ENCODE measurements at regions not wholly inside any gene's neighbourhood (a gene's known extent, or its start where the extent isn't known, plus 50 kb on each side); places are given as distances from the start of the nearest gene placed in this dataset.

- H3K4me1 Mint-ChIP-seq (ENCODE audit: low read depth) = no peaks in the 10 kb centered on the region
- no peak for DNase-seq (ENCODE audit: low spot score)
- no peak overlapping the region for H3K27ac Mint-ChIP-seq
- peaks cover 6% of the 10 kb centered on the region for H3K27me3 Mint-ChIP-seq (ENCODE audit: low read depth)
- H3K4me3 Mint-ChIP-seq = no peak overlapping the region
- H3K36me3 Mint-ChIP-seq (ENCODE audit: low read depth) = no peaks in the 10 kb centered on the region
- H3K9me3 Mint-ChIP-seq = no peaks in the 10 kb centered on the region
Observed at GRCh38 chr14:55891692-55892091, 226.5 kb upstream of the PELI2 start.

- no peaks in the 10 kb centered on the region for H3K4me1 Mint-ChIP-seq (ENCODE audit: low read depth)
- no peak for DNase-seq (ENCODE audit: low spot score)
- H3K27ac Mint-ChIP-seq = no peak overlapping the region
- H3K4me3 Mint-ChIP-seq = no peak overlapping the region
- peaks cover 4% of the 10 kb centered on the region for H3K27me3 Mint-ChIP-seq (ENCODE audit: low read depth)
- no peaks in the 10 kb centered on the region for H3K9me3 Mint-ChIP-seq
- no peaks in the 10 kb centered on the region for H3K36me3 Mint-ChIP-seq (ENCODE audit: low read depth)
Observed at GRCh38 chr14:55892906-55893305, 225.3 kb upstream of the PELI2 start.

- DNase-seq (ENCODE audit: low spot score) = no peak
Observed at GRCh38 chr14:55893705-55894104, 224.5 kb upstream of the PELI2 start.

DNA sequence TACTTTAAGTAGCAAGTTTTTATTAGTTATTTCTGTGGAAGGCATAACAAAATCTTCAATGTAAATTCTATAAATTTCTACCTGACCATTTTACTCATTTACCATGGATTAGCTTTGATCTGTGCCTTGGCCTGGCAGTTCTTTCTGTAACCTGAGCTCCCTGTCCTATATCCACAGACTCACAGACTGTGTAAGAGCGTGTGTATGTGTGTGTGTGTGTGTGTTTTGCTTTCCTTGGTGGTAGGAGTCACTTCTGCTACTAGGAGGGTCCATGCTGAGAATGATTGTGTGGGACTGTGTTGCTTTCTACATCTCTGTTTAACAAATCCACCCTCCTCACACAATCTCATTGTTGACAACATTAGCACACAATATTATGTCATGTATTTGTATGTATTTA, 221.2 kb upstream of the PELI2 start:
- no peak for DNase-seq (ENCODE audit: low spot score)
- Mint-ChIP-seq H3K36me3 (ENCODE audit: low read depth) (no peaks in the 10 kb centered on the region), H3K4me1 (ENCODE audit: low read depth) (no peaks in the 10 kb centered on the region), H3K27me3 (ENCODE audit: low read depth) (peaks cover 6% of the 10 kb centered on the region), H3K4me3 (no peak overlapping the region), H3K27ac (no peak overlapping the region), H3K9me3 (no peaks in the 10 kb centered on the region)

More at GRCh38 chr14:55893705-55894104, 224.5 kb upstream of the PELI2 start:
- no peak overlapping the region for H3K4me3 Mint-ChIP-seq
- H3K27me3 Mint-ChIP-seq (ENCODE audit: low read depth) = peaks cover 4% of the 10 kb centered on the region
- no peaks in the 10 kb centered on the region for H3K36me3 Mint-ChIP-seq (ENCODE audit: low read depth)
- H3K27ac Mint-ChIP-seq = no peak overlapping the region
- no peaks in the 10 kb centered on the region for H3K9me3 Mint-ChIP-seq
- no peaks in the 10 kb centered on the region for H3K4me1 Mint-ChIP-seq (ENCODE audit: low read depth)

DNA sequence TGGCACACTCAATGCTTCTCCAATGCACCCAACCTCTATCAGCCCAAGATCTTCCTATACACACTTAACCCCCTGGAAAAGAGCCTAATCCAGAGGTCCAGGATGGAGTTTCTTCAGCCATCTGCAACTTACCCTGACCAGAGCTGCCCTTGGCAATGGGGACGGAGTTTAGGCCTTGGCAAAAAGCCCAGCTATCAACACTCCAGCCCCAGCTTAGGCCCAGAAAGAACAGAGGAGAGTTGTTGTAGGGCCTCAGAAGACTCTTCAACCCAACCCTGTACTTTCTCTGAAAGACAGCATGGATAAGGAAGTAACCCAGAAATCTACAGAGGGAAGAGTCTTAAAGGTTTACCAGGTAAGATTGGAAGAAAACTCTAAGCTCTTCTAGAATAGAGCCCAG, 219.3 kb upstream of the PELI2 start:
- Mint-ChIP-seq H3K27ac (no peak overlapping the region), H3K4me3 (no peak overlapping the region), H3K4me1 (ENCODE audit: low read depth) (no peaks in the 10 kb centered on the region), H3K9me3 (no peaks in the 10 kb centered on the region), H3K27me3 (ENCODE audit: low read depth) (peaks cover 3% of the 10 kb centered on the region), H3K36me3 (ENCODE audit: low read depth) (no peaks in the 10 kb centered on the region)
- DNase-seq (ENCODE audit: low spot score) = no peak

GRCh38 chr14:55899531-55899930, 218.7 kb upstream of the PELI2 start:
- no peaks in the 10 kb centered on the region for H3K9me3 Mint-ChIP-seq
- H3K27me3 Mint-ChIP-seq (ENCODE audit: low read depth) = peaks cover 3% of the 10 kb centered on the region
- H3K27ac Mint-ChIP-seq = no peak overlapping the region
- no peaks in the 10 kb centered on the region for H3K4me1 Mint-ChIP-seq (ENCODE audit: low read depth)
- no peaks in the 10 kb centered on the region for H3K36me3 Mint-ChIP-seq (ENCODE audit: low read depth)
- DNase-seq (ENCODE audit: low spot score) = no peak
- no peak overlapping the region for H3K4me3 Mint-ChIP-seq

GRCh38 chr14:55900749-55901148, 217.5 kb upstream of the PELI2 start:
- H3K27me3 Mint-ChIP-seq (ENCODE audit: low read depth) = peaks cover 3% of the 10 kb centered on the region
- H3K27ac Mint-ChIP-seq = no peak overlapping the region
- H3K4me1 Mint-ChIP-seq (ENCODE audit: low read depth) = no peaks in the 10 kb centered on the region
- DNase-seq (ENCODE audit: low spot score) = no peak
- H3K36me3 Mint-ChIP-seq (ENCODE audit: low read depth) = no peaks in the 10 kb centered on the region
- H3K4me3 Mint-ChIP-seq = no peak overlapping the region
- H3K9me3 Mint-ChIP-seq = no peaks in the 10 kb centered on the region

GRCh38 chr14:55901291-55901690, 216.9 kb upstream of the PELI2 start:
- Mint-ChIP-seq H3K27me3 (ENCODE audit: low read depth) (peaks cover 3% of the 10 kb centered on the region), H3K4me3 (no peak overlapping the region), H3K36me3 (ENCODE audit: low read depth) (no peaks in the 10 kb centered on the region), H3K27ac (no peak overlapping the region), H3K4me1 (ENCODE audit: low read depth) (no peaks in the 10 kb centered on the region), H3K9me3 (no peaks in the 10 kb centered on the region)
- DNase-seq (ENCODE audit: low spot score) = no peak

DNA sequence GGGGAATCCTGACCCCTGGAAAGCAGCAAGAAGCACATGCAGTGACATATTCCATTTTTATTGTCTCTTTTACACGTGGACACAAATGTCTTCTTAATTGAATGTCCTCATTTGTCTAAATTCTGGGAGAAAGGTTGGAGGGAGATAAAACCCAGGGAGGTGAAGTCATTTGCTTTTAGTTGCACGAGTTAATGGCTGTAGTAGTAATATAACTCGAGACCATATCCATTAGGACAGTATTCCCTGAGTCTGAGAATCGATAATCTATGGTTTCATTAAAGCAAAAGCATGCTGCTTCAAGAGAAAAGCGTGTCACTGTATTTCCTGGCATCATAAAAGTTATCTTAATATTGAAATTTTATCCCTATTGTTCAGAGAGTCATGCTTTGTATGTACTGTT, 216.0 kb upstream of the PELI2 start:
- Mint-ChIP-seq H3K4me1 (ENCODE audit: low read depth) (no peaks in the 10 kb centered on the region), H3K9me3 (no peaks in the 10 kb centered on the region), H3K27me3 (ENCODE audit: low read depth) (peaks cover 3% of the 10 kb centered on the region), H3K36me3 (ENCODE audit: low read depth) (no peaks in the 10 kb centered on the region), H3K27ac (no peak overlapping the region), H3K4me3 (no peak overlapping the region)
- no peak for DNase-seq (ENCODE audit: low spot score)

DNA sequence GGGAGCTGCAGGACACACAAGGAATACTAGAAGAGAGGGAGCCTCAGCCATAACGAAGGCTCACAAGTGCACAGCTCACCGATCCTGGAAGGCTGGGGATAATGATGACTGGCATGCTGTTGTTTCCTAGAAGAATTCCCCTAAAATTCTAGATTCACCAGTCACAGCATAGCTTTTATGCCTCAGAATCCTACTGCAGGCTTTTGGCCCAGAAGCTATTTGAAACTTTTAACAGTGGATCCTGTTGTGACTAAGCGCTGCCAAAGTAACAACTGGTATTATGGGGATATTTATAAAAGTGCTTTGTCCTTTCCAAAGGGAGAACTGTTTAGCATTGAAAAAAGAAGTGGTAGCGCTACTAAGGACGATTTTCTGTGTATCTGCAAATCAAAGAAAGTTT, 214.1 kb upstream of the PELI2 start:
- Mint-ChIP-seq H3K27me3 (ENCODE audit: low read depth) (peaks cover 3% of the 10 kb centered on the region), H3K4me3 (no peak overlapping the region), H3K27ac (no peak overlapping the region)

DNA sequence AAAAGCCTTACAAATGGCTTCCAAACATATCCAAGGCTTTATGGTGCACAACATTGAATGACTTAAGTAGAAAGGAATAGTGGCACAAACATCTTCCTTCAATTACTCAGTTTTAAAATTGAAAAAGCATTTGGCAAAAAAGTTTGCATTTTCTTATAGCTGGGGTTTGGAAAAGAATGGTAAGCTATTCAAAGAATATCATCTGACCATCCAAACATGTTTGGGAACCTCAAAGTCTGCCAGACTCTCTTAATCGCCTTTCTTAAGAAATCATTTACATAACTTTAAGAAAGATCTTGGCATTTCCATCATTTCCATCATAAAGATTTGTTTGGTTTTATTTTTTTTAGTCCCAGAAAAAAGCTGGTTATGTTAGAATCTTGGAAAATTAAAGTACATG, 210.1 kb upstream of the PELI2 start:
- H3K4me1 Mint-ChIP-seq (ENCODE audit: low read depth) = no peaks in the 10 kb centered on the region
- no peaks in the 10 kb centered on the region for H3K9me3 Mint-ChIP-seq
- H3K4me3 Mint-ChIP-seq = no peak overlapping the region
- no peak overlapping the region for H3K27ac Mint-ChIP-seq
- H3K36me3 Mint-ChIP-seq (ENCODE audit: low read depth) = no peaks in the 10 kb centered on the region
- DNase-seq (ENCODE audit: low spot score) = no peak
- no peaks in the 10 kb centered on the region for H3K27me3 Mint-ChIP-seq (ENCODE audit: low read depth)

More for the DNA sequence above, 214.1 kb upstream of the PELI2 start:
- Mint-ChIP-seq H3K4me1 (ENCODE audit: low read depth) (no peaks in the 10 kb centered on the region), H3K36me3 (ENCODE audit: low read depth) (no peaks in the 10 kb centered on the region), H3K9me3 (no peaks in the 10 kb centered on the region)
- no peak for DNase-seq (ENCODE audit: low spot score)

DNA sequence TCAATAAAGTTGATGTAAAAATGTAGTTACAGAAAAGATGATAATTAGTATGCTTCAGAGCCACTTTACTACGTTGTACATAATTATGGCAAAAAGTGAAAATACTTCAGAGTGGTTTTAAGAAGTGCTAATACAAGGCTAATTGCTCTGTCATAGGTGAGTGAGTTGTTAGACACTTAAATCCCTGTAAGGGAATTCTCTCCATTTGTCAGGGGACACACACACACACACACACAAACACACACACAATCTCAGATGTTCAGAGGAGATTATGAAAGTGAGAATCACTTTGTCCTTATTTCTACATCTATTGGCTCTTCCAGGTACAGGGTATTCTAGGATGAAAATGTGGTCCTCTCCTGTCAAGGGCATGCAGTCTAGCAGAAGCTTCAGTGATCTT, 208.3 kb upstream of the PELI2 start:
- Mint-ChIP-seq H3K4me3 (no peak overlapping the region), H3K4me1 (ENCODE audit: low read depth) (no peaks in the 10 kb centered on the region), H3K27me3 (ENCODE audit: low read depth) (no peaks in the 10 kb centered on the region), H3K27ac (no peak overlapping the region), H3K9me3 (no peaks in the 10 kb centered on the region), H3K36me3 (ENCODE audit: low read depth) (no peaks in the 10 kb centered on the region)
- no peak for DNase-seq (ENCODE audit: low spot score)

DNA sequence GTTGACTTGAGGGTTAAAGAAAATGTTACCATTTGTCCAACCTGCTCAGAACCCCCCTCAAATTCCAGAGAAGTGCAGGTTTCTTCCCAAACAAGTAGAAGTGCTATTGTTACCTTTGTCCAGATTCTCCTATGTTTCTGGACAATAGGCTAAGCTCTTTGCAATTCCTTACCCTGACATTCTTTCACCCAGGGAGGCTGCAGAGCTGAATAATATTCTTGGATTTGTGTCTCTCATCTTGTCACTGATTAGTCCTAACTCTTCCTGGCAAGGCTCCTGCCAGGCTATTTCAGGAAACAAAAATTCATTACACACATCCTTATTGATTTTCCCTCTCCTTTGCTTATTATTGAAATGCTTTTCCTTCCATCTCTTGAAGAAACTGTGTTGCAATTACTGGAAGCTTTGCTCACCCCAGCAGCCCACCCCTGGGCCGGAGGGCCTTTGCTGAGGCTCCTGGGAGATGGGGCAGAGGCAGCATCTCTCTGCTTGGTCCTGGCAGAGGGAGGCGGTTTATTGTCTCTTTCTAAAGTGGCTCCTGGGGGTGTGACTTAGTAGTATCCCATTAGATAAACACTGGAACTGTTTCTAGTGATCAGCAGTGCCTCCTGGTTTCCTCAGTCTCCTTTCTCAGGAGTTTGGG, 207.5 kb upstream of the PELI2 start:
- H3K9me3 Mint-ChIP-seq = no peaks in the 10 kb centered on the region
- no peaks in the 10 kb centered on the region for H3K36me3 Mint-ChIP-seq (ENCODE audit: low read depth)
- H3K4me3 Mint-ChIP-seq = no peak overlapping the region
- no peak for DNase-seq (ENCODE audit: low spot score)
- no peaks in the 10 kb centered on the region for H3K27me3 Mint-ChIP-seq (ENCODE audit: low read depth)
- no peak overlapping the region for H3K27ac Mint-ChIP-seq
- no peaks in the 10 kb centered on the region for H3K4me1 Mint-ChIP-seq (ENCODE audit: low read depth)

DNA sequence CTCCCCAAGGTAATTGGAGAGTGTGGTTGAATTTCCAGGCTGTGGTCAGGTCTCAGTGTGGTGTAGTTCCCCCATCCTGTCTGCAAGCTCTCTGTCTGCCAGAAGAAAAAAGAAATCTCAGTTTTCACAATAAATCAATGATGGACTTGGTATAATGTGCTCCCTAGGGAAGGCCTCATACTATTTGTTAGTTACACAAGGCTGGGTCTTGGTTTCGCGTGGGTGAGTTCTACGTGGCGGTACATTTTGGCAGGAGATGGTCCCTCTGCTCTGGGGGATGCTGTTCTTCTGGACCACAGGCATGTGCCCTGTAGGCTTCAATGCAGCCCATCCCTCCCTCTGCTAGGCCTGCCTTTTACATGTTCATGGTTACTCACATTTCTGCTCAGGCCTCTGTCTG, 206.4 kb upstream of the PELI2 start:
- Mint-ChIP-seq H3K36me3 (ENCODE audit: low read depth) (no peaks in the 10 kb centered on the region), H3K27me3 (ENCODE audit: low read depth) (no peaks in the 10 kb centered on the region), H3K4me1 (ENCODE audit: low read depth) (no peaks in the 10 kb centered on the region), H3K9me3 (no peaks in the 10 kb centered on the region), H3K4me3 (no peak overlapping the region), H3K27ac (no peak overlapping the region)
- DNase-seq (ENCODE audit: low spot score) = no peak

DNA sequence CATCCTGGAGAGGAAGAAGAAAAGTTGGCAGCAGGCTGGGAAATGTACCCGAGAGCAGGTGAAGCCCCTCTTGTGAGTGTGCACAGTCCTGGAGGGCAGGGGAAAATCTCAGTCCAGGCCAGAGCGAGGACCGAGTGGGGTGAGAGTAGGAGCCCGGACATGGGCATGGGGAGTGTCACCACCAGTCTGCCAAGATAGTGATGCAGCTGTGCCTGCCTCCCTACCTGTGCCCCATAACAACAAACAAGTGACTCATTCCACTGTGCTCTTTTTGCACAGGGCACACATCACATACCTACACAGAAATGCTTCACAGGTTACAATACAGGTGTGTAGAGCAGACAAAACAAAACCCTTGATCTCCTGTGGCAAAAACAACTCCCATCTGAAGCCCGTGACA, 205.9 kb upstream of the PELI2 start:
- H3K27me3 Mint-ChIP-seq (ENCODE audit: low read depth) = no peaks in the 10 kb centered on the region
- H3K4me1 Mint-ChIP-seq (ENCODE audit: low read depth) = no peaks in the 10 kb centered on the region
- no peaks in the 10 kb centered on the region for H3K36me3 Mint-ChIP-seq (ENCODE audit: low read depth)
- DNase-seq (ENCODE audit: low spot score) = no peak
- H3K27ac Mint-ChIP-seq = no peak overlapping the region
- H3K9me3 Mint-ChIP-seq = no peaks in the 10 kb centered on the region
- no peak overlapping the region for H3K4me3 Mint-ChIP-seq

Measured in T-helper 2 cell treated with Interferon-gamma antibody and Interleukin-4, amounts not matched to agents 5 μg/mL and 100 μg/mL, for 36 hours (primary cell).